ENCODE measurements at regions not wholly inside any gene's neighbourhood (a gene's known extent, or its start where the extent isn't known, plus 50 kb on each side); places are given as distances from the start of the nearest gene placed in this dataset.

- TF ChIP-seq, protein P1, sequence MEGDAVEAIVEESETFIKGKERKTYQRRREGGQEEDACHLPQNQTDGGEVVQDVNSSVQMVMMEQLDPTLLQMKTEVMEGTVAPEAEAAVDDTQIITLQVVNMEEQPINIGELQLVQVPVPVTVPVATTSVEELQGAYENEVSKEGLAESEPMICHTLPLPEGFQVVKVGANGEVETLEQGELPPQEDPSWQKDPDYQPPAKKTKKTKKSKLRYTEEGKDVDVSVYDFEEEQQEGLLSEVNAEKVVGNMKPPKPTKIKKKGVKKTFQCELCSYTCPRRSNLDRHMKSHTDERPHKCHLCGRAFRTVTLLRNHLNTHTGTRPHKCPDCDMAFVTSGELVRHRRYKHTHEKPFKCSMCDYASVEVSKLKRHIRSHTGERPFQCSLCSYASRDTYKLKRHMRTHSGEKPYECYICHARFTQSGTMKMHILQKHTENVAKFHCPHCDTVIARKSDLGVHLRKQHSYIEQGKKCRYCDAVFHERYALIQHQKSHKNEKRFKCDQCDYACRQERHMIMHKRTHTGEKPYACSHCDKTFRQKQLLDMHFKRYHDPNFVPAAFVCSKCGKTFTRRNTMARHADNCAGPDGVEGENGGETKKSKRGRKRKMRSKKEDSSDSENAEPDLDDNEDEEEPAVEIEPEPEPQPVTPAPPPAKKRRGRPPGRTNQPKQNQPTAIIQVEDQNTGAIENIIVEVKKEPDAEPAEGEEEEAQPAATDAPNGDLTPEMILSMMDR (IDR thresholded peaks at IDR 0.05), result no peak
- no peak for TF ChIP-seq POLR2A (IDR thresholded peaks at IDR 0.05)
Measured at GRCh38 chr14:62604524-62604923, 440.7 kb downstream of the KCNH5 start.

All from body of pancreas (tissue), 4 donors.